ENCODE measurements at regions not wholly inside any gene's neighbourhood (a gene's known extent, or its start where the extent isn't known, plus 50 kb on each side); places are given as distances from the start of the nearest gene placed in this dataset.

DNA sequence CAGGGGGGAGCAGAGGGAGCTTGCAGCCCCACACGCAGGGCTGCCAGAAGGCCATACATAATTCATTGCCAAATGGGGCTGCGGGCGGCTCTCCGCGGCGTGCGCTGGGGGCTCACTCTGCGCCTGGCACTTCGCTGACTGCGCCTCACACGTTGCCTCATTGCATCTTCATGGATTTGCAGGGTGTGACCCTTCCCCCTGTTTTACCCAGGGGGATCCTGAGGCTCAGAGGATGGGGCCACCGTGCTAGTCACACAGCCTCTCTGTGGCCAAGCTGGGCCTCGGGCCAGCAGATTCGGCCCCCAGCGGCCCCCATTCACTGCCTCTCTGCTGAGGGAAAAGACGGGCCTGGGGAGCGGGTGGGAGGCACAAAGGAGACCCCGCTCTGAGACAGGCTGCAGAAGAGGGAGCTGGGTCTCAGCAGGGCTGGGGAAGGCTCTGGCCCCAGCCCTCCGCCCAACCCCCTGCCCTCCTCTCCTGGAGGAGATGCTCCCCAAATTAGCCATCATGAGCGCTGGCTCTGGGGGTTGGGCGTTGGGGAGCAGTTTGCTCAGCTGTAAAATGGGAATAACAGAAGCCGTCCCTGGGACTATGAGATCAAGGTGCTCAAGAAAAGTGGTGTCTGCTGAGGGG lies 115.5 kb downstream of the C9orf50 start:
- TF ChIP-seq, protein P1, sequence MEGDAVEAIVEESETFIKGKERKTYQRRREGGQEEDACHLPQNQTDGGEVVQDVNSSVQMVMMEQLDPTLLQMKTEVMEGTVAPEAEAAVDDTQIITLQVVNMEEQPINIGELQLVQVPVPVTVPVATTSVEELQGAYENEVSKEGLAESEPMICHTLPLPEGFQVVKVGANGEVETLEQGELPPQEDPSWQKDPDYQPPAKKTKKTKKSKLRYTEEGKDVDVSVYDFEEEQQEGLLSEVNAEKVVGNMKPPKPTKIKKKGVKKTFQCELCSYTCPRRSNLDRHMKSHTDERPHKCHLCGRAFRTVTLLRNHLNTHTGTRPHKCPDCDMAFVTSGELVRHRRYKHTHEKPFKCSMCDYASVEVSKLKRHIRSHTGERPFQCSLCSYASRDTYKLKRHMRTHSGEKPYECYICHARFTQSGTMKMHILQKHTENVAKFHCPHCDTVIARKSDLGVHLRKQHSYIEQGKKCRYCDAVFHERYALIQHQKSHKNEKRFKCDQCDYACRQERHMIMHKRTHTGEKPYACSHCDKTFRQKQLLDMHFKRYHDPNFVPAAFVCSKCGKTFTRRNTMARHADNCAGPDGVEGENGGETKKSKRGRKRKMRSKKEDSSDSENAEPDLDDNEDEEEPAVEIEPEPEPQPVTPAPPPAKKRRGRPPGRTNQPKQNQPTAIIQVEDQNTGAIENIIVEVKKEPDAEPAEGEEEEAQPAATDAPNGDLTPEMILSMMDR (IDR thresholded peaks at IDR 0.05; ENCODE audit: low read depth, low read length): no peak
- no peak overlapping the region for H3K4me3 ChIP-seq (ENCODE audit: low read depth, low read length)

DNA sequence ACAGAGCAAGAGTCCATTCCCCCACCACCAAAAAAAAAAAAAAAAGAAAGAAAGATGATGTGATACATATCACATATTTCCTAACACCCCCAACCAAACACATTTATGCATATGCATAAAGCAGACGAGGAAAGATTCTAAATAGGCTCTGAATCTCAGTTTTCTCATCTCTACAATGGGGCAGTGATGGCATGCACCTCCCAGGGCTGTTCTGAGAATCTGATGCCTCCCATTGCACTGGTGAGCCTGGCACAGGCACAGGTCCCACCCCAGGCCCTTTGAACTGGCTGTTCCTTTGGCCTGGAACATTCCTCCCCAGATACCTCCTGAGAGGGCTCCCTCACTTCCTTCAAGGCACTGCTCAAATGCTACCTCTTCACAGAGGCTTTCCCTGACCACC lies 116.5 kb downstream of the C9orf50 start:
- TF ChIP-seq, protein P1 (IDR thresholded peaks at IDR 0.05; ENCODE audit: low read depth, low read length): no peak
- no peak overlapping the region for H3K4me3 ChIP-seq (ENCODE audit: low read depth, low read length)

DNA sequence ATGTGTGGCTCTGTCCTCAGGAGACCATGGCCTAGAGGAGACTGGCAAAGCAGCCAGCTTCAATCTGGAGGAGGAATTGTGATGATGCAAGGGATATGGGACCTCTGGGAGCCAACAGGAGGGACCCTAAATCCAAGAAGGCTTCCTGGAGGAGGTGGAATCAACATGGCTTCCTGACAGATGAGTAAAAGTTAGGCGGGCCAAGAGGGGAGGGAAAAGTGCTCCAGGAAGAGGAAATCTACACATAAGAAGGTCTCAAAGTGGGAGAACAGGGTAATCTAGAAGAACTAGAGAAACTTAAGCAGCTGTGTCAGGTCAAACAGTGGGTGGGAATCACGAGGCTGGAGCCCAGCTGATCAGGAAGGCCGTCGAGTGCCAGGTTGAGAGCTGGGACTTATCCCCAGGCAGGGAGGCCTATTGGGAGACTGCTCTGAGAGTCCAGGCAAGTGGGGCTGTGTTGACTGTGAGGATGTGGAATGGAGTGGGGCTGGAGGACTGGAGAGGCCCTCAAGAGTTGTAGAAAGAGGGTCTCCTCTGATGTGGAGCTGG lies 119.1 kb downstream of the C9orf50 start:
- no peak overlapping the region for H3K4me3 ChIP-seq (ENCODE audit: low read depth, low read length)
- TF ChIP-seq, protein P1 (IDR thresholded peaks at IDR 0.05; ENCODE audit: low read depth, low read length): no peak

DNA sequence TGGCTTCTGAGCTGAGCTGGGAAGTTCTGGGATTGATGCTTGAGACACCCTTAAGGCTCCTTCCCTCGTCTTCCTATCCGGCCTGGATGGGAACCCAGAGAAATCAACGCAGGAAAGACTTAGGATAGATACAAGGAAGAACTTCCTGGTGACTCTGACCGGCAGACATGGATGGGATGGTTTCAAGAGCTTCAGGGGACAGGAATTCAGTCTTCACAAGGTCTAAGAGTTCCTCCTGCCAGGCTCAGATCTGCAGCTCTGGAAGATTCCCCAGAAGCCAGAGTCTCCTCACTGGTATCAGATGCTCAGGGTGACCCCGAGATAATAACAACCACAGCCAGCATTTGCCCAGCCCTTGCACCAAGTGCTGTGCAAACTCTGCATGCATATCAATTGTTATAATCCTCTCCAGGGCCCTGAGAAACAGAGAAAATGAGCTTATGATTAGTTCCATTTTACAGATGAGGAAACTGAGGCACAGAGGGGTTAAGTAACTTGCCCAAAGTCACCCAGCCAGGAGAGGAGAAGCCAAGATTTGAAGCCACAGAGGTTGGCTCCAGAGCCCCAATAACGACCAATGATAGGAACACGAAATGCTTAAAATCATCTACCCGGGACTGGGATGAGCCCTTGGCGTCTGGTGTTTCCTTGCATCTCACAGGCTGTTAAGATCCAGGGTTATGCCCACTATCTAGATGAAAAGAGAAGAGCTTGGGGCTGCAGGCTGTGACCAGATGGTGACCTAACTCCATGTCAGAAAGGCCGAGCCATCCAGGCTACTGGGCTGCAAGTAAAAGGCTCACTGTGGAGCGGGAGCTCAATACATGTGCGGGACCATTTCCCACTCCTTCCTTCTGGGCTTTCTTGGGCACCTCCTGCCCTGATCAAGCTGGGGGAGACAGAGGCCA lies 119.8 kb downstream of the C9orf50 start:
- TF ChIP-seq, protein P1 (IDR thresholded peaks at IDR 0.05; ENCODE audit: low read depth, low read length): no peak
- H3K4me3 ChIP-seq (ENCODE audit: low read depth, low read length): no peak overlapping the region

DNA sequence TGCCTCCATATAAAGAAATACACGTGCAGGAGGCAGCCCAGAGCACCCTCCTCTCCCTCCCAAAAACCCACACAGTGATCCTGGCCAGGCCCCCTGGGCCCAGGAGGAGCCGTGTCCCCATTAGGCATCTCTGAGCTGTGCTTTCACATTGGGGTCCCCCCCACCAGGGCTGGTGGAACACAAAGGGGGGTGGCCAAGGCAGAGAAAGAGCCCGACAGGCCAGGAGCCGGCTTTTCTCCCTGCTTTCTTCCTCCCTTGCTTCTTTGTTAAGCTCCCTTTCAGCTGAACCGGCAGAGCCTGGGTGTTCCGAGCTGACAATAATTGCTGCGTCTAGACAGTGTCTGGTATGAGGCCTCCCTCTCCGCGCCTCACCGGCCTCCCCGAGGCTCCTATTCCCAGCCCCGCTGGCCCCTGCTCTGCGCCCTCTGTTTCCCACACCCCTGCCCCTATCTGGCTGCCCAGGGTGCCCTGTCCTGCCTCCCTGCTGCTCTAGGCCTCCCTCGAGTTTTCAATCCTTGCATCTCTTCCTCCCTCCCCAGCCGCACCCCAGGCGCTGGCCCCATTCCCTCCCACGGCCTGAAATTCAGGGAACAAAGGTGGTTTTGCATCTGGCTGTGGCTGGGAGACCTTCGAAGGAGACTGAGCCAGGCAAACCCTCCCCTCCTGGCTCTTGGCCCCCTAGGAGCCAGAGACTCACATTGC lies 120.6 kb downstream of the C9orf50 start:
- TF ChIP-seq, protein P1 (IDR thresholded peaks at IDR 0.05; ENCODE audit: low read depth, low read length): no peak
- H3K4me3 ChIP-seq (ENCODE audit: low read depth, low read length): no peak overlapping the region

DNA sequence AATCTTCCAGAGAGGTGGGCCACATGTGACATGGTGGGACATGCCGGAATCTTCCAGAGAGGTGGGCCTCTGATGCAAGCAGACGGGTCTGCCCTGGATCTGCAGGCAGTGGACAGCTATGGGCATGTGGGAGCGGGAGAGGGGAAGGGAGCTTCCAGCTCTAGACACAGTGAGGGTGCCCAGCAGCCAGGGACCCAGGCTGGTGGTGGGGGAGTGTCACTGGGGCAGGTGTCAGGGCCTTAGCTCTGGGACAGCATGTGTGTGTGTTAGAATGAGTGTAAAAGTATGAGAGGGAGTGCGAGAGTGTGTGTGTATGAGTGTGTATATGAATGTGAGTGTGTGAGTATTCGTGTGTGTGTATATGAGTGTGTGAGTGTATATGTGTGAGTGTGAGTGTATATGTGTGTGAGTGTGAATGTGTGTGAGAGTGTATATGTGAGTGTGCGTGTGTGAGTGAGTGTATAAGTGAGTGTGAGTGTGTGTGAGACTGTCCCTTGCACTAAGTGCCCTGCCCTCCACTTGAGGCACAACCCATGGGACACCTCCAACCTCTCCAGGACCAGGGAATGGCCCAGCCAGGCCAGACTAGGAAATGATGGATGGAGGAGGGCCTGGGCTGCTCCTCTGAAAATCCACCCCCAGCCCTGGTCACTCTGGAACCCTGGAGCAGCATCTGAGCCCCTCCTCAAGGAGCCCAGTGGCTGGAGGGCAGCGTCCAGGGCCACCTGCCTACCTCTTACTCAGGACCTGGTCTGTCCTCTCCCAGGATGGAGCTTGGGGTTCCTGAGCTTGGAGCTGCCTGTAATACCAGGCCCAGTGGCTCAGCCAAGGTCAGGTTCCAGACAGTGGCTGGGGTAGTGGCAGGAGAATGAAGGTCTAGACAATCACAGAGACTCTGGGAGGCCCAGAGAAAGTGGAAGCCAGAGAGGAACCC lies 122.2 kb downstream of the C9orf50 start:
- TF ChIP-seq, protein P1 (IDR thresholded peaks at IDR 0.05; ENCODE audit: low read depth, low read length): no peak
- peak overlapping the region; percentile 67; the same call in 1 of the 2 replicates for H3K4me3 ChIP-seq (ENCODE audit: low read depth, low read length)

All from WI38 (cell line).